NT2/D1 (cell line): ENCODE measurements at regions not wholly inside any gene's neighbourhood (a gene's known extent, or its start where the extent isn't known, plus 50 kb on each side); places are given as distances from the start of the nearest gene placed in this dataset.

Source experiments
- DNase-seq: peaks from one replicate; pipeline ENCODE4 v3.0.0-alpha.2; 2011; ENCODE audit warnings: low read depth, low spot score
- H3K27me3 ChIP-seq: 2 replicates; pipeline ENCODE4 v1.6.0; 2011; ENCODE audit warnings: mild to moderate bottlenecking; ENCODE audit not compliant: insufficient read length, insufficient read depth
- H3K36me3 ChIP-seq: 2 replicates; pipeline ENCODE4 v1.6.1; 2011; ENCODE audit warnings: mild to moderate bottlenecking, low read length, mixed read lengths; ENCODE audit not compliant: insufficient read depth, insufficient read length
- H3K4me1 ChIP-seq: 2 replicates; pipeline ENCODE4 v1.5.1; 2011; ENCODE audit not compliant: insufficient read depth, insufficient read length
- H3K4me3 ChIP-seq: 2 replicates; pipeline ENCODE4 v1.5.1; 2011; ENCODE audit warnings: low read depth; ENCODE audit not compliant: insufficient read length
- H3K9ac ChIP-seq: 2 replicates; pipeline ENCODE4 v1.6.0; 2011; ENCODE audit warnings: low read depth; ENCODE audit not compliant: insufficient read length
- H3K9me3 ChIP-seq: 2 replicates; pipeline ENCODE4 v1.5.1; 2011; ENCODE audit warnings: mild to moderate bottlenecking, low read length; ENCODE audit not compliant: insufficient read depth
- SUZ12 ChIP-seq: IDR thresholded peaks from 2 replicates; pipeline ENCODE4 v1.6.1; 2011; ENCODE audit not compliant: insufficient read length, insufficient read depth; ENCODE audit errors: extremely low read depth
- YY1 ChIP-seq: IDR thresholded peaks from 2 replicates; pipeline ENCODE4 v1.6.1; 2011; ENCODE audit not compliant: insufficient read length, insufficient read depth
- ZNF274 ChIP-seq: IDR thresholded peaks from 2 replicates; pipeline ENCODE4 v1.6.1; 2011; ENCODE audit warnings: mild to moderate bottlenecking, low read depth, low read length

DNA sequence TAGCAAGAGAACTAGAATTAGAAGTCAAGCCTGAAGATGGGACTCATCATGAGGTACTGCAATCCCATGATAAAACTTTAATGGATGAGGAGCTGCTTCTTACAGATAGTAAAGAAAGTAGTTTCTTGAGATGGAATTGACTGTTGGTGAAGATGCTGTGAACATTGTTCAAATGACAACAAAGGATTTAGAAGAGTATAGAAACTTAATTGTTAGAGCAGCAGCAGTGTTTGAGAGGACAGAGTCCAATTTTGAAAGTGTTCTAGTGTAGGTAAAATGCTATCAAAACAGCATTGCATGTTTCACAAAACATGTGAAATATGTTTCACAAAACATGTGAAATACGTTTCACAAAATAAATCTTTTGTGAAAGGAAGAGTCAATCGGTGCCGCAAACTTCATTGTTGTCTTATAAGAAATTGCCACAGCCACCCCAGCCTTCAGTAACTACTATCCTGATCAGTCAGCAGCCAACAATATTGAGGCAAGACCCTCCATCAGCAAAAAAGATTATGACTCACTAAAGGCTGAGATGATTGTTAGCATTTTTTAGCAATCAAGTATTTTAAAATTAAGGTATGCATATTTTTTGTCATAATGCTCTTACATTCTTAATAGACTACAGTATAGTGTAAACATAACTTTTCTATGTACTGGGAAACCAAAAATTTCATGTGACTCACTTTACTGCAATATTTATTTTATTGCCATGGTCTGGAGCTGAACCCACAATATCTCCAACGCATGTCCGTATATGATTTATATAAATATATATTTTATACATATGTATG, 173.4 kb upstream of the BMP4 start:
- DNase-seq, result no peak
- Histone ChIP-seq H3K4me1 (no peaks in the 10 kb centered on the region), H3K36me3 (no peaks in the 10 kb centered on the region), H3K9me3 (no peaks in the 10 kb centered on the region), H3K4me3 (no peak overlapping the region), H3K27me3 (no peaks in the 10 kb centered on the region), H3K9ac (no peak overlapping the region)
- no peak for TF ChIP-seq YY1
- no peak for TF ChIP-seq SUZ12
- TF ChIP-seq ZNF274, result no peak

DNA sequence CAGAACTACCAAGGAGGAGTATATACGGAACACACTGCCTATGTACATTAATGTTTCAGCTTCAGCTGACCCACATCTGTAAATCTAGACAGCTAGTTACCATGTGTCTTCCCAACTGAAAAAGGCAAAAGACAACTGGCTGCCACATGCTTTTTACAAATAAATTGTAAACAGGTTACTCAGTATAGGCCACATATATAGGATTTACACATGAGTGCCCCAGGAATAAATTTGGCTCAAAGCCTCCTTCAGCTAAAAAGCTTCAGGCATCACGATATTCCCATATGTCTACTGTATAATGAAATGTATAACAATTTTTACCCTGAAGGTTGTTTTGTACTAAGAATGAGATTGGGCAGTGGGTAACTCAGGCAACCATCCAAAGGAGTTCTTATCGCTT, 175.9 kb upstream of the BMP4 start:
- DNase-seq, result no peak
- Histone ChIP-seq H3K4me1 (no peaks in the 10 kb centered on the region), H3K36me3 (no peaks in the 10 kb centered on the region), H3K9ac (no peak overlapping the region), H3K4me3 (no peak overlapping the region), H3K27me3 (no peaks in the 10 kb centered on the region), H3K9me3 (no peaks in the 10 kb centered on the region)
- TF ChIP-seq ZNF274, result no peak
- no peak for TF ChIP-seq YY1
- TF ChIP-seq SUZ12, result no peak

DNA sequence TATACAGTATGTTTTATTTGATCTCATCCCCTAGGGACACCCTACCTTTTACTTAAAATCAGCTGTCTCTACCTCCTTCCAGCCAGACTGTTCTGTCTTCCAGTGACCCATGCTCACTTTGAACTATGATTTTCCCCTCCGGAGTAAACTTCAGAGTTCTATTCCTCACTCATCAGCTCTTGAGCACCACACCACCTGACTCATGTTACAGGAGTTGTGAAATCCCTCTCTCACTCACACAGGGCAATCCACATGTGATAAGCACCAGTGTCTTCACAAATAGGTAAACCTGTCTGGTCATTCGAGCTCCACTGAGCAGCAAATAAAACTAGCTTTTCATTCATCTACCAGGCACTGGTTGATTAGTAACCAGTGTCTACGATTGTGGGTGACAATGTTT, 177.3 kb upstream of the BMP4 start:
- TF ChIP-seq ZNF274 (no peak), YY1 (no peak), SUZ12 (no peak)
- H3K36me3 ChIP-seq, result no peaks in the 10 kb centered on the region
- DNase-seq, result no peak
- H3K9me3 ChIP-seq, result no peaks in the 10 kb centered on the region
- H3K4me3 ChIP-seq, result no peak overlapping the region
- H3K27me3 ChIP-seq, result no peaks in the 10 kb centered on the region
- no peaks in the 10 kb centered on the region for H3K4me1 ChIP-seq
- H3K9ac ChIP-seq, result no peak overlapping the region

DNA sequence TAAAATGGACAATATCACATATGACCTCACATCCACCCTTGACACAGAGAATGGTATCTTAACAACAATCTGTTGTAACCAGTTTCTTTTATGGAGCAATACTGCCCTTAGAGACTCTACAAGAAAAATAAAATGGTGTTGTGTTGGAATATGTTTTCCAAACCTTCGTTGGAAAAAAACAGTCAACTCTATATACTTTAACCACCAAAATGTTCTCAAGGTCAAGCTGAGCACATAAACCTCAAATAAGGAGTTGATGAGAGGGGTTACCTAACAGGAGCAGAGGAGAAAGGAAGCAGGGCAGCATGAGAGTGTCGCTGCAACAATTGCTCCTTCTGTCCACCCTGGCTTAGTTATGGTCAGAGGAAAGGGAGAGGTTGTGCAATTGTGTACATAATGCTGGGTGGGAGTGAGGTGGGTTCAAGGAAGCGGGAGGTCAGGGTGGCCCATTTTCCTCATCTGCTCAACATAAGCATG, 179.2 kb upstream of the BMP4 start:
- Histone ChIP-seq H3K36me3 (no peaks in the 10 kb centered on the region), H3K9ac (no peak overlapping the region), H3K4me3 (no peak overlapping the region), H3K9me3 (no peaks in the 10 kb centered on the region), H3K4me1 (no peaks in the 10 kb centered on the region), H3K27me3 (no peaks in the 10 kb centered on the region)
- TF ChIP-seq SUZ12, result no peak
- no peak for DNase-seq

- H3K9ac ChIP-seq, result no peak overlapping the region
- TF ChIP-seq SUZ12 (no peak), YY1 (no peak), ZNF274 (no peak)
- no peak overlapping the region for H3K4me3 ChIP-seq
Observed at GRCh38 chr14:54136894-54137613, 180.4 kb upstream of the BMP4 start.

GRCh38 chr14:54137614-54137961, 181.0 kb upstream of the BMP4 start:
- Histone ChIP-seq H3K4me3 (no peak overlapping the region), H3K9ac (no peak overlapping the region), H3K27me3 (no peaks in the 10 kb centered on the region), H3K9me3 (no peaks in the 10 kb centered on the region), H3K36me3 (no peaks in the 10 kb centered on the region), H3K4me1 (no peaks in the 10 kb centered on the region)
- TF ChIP-seq YY1, result no peak
- TF ChIP-seq ZNF274, result no peak
- TF ChIP-seq SUZ12, result no peak
- DNase-seq, result no peak

More at GRCh38 chr14:54136894-54137613, 180.4 kb upstream of the BMP4 start:
- DNase-seq, result no peak
- H3K36me3 ChIP-seq, result no peaks in the 10 kb centered on the region
- H3K4me1 ChIP-seq, result no peaks in the 10 kb centered on the region
- no peaks in the 10 kb centered on the region for H3K27me3 ChIP-seq
- H3K9me3 ChIP-seq, result no peaks in the 10 kb centered on the region

GRCh38 chr14:54138024-54138353, 181.4 kb upstream of the BMP4 start:
- DNase-seq, result no peak
- TF ChIP-seq SUZ12 (no peak), YY1 (no peak), ZNF274 (no peak)
- H3K9me3 ChIP-seq, result no peaks in the 10 kb centered on the region

More at GRCh38 chr14:54138024-54138353, 181.4 kb upstream of the BMP4 start:
- no peak overlapping the region for H3K9ac ChIP-seq
- no peak overlapping the region for H3K4me3 ChIP-seq
- H3K4me1 ChIP-seq, result no peaks in the 10 kb centered on the region
- H3K27me3 ChIP-seq, result no peaks in the 10 kb centered on the region
- H3K36me3 ChIP-seq, result no peaks in the 10 kb centered on the region
